ENCODE measurements at regions not wholly inside any gene's neighbourhood (a gene's known extent, or its start where the extent isn't known, plus 50 kb on each side); places are given as distances from the start of the nearest gene placed in this dataset.

DNA sequence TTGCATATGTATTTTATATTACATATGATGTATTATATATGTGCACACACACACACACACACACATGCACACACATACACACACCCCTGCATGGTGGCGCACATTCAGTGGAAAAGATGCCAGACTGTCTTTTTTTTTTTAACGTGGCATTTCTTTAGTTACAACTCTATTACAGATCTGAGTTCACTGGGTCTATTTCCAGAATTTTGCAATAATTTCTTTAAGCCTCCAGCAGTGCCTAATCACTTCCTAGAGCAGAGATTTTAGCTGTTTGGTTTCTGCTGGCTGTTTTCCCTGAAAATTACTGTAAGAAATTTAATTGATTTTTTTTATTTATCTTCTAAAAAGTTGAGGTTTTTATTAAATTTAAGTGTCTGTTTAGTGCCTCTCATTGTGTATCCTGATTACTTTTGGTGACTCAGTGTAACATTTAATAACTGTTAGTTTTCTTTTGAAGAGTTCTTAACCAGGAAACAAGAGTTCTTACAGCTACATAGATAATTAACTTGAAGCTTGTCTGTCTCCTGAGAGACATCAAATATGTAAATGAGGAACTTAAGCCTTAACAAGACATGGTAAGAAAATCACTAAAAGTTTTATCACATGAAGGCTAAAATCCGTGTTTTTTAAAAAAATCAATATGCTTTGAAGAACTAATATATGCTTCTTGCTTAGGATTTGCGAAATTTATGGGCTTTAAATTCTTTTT, 232.0 kb downstream of the MDFIC start:
- no peaks in the 10 kb centered on the region for H3K27me3 ChIP-seq (ENCODE audit: insufficient read depth, low read length)
- H3K9me3 ChIP-seq (ENCODE audit: insufficient read depth, low read depth, low read length), result no peaks in the 10 kb centered on the region
- no peaks in the 10 kb centered on the region for H3K4me1 ChIP-seq (ENCODE audit: insufficient read depth, low read length)
- H3K9ac ChIP-seq (ENCODE audit: low read depth, low read length), result no peak overlapping the region
- H3K36me3 ChIP-seq (ENCODE audit: insufficient read depth, low read depth, low read length), result no peaks in the 10 kb centered on the region
- no peak overlapping the region for H3K27ac ChIP-seq (ENCODE audit: low read length)
- no peak overlapping the region for H3K4me3 ChIP-seq (ENCODE audit: low read length)

- Histone ChIP-seq H3K36me3 (ENCODE audit: insufficient read depth, low read depth, low read length) (no peaks in the 10 kb centered on the region), H3K4me3 (ENCODE audit: low read length) (no peak overlapping the region)
These were observed 231.3 kb downstream of the MDFIC start for GRCh38 chr7:115153176-115153575.

GRCh38 chr7:115146148-115146547, 224.3 kb downstream of the MDFIC start:
- Histone ChIP-seq H3K4me1 (ENCODE audit: insufficient read depth, low read length) (no peaks in the 10 kb centered on the region), H3K36me3 (ENCODE audit: insufficient read depth, low read depth, low read length) (no peaks in the 10 kb centered on the region), H3K27me3 (ENCODE audit: insufficient read depth, low read length) (no peaks in the 10 kb centered on the region), H3K9ac (ENCODE audit: low read depth, low read length) (no peak overlapping the region), H3K4me3 (ENCODE audit: low read length) (no peak overlapping the region), H3K27ac (ENCODE audit: low read length) (no peak overlapping the region), H3K9me3 (ENCODE audit: insufficient read depth, low read depth, low read length) (no peaks in the 10 kb centered on the region)

More at GRCh38 chr7:115153176-115153575, 231.3 kb downstream of the MDFIC start:
- Histone ChIP-seq H3K9ac (ENCODE audit: low read depth, low read length) (no peak overlapping the region), H3K9me3 (ENCODE audit: insufficient read depth, low read depth, low read length) (no peaks in the 10 kb centered on the region), H3K27me3 (ENCODE audit: insufficient read depth, low read length) (no peaks in the 10 kb centered on the region), H3K27ac (ENCODE audit: low read length) (no peak overlapping the region), H3K4me1 (ENCODE audit: insufficient read depth, low read length) (no peaks in the 10 kb centered on the region)

GRCh38 chr7:115145512-115145911, 223.6 kb downstream of the MDFIC start:
- Histone ChIP-seq H3K36me3 (ENCODE audit: insufficient read depth, low read depth, low read length) (no peaks in the 10 kb centered on the region), H3K9ac (ENCODE audit: low read depth, low read length) (no peak overlapping the region), H3K27ac (ENCODE audit: low read length) (no peak overlapping the region), H3K4me1 (ENCODE audit: insufficient read depth, low read length) (no peaks in the 10 kb centered on the region), H3K4me3 (ENCODE audit: low read length) (no peak overlapping the region), H3K27me3 (ENCODE audit: insufficient read depth, low read length) (no peaks in the 10 kb centered on the region), H3K9me3 (ENCODE audit: insufficient read depth, low read depth, low read length) (no peaks in the 10 kb centered on the region)

GRCh38 chr7:115137816-115138215, 215.9 kb downstream of the MDFIC start:
- Histone ChIP-seq H3K4me1 (ENCODE audit: insufficient read depth, low read length) (peaks cover 7% of the 10 kb centered on the region; the same call in 1 of the 2 replicates), H3K4me3 (ENCODE audit: low read length) (no peak overlapping the region), H3K9ac (ENCODE audit: low read depth, low read length) (no peak overlapping the region), H3K27me3 (ENCODE audit: insufficient read depth, low read length) (no peaks in the 10 kb centered on the region), H3K27ac (ENCODE audit: low read length) (no peak overlapping the region), H3K36me3 (ENCODE audit: insufficient read depth, low read depth, low read length) (no peaks in the 10 kb centered on the region), H3K9me3 (ENCODE audit: insufficient read depth, low read depth, low read length) (no peaks in the 10 kb centered on the region)

- H3K27me3 ChIP-seq (ENCODE audit: insufficient read depth, low read length), result no peaks in the 10 kb centered on the region
- H3K4me1 ChIP-seq (ENCODE audit: insufficient read depth, low read length), result peaks cover 7% of the 10 kb centered on the region; the same call in 1 of the 2 replicates
- H3K4me3 ChIP-seq (ENCODE audit: low read length), result no peak overlapping the region
- H3K36me3 ChIP-seq (ENCODE audit: insufficient read depth, low read depth, low read length), result no peaks in the 10 kb centered on the region
- no peak overlapping the region for H3K27ac ChIP-seq (ENCODE audit: low read length)
- no peak overlapping the region for H3K9ac ChIP-seq (ENCODE audit: low read depth, low read length)
- H3K9me3 ChIP-seq (ENCODE audit: insufficient read depth, low read depth, low read length), result no peaks in the 10 kb centered on the region
These were observed 215.0 kb downstream of the MDFIC start for GRCh38 chr7:115136796-115137443.

- Histone ChIP-seq H3K9ac (ENCODE audit: low read depth, low read length) (no peak overlapping the region), H3K4me1 (ENCODE audit: insufficient read depth, low read length) (peaks cover 7% of the 10 kb centered on the region; the same call in 1 of the 2 replicates), H3K9me3 (ENCODE audit: insufficient read depth, low read depth, low read length) (no peaks in the 10 kb centered on the region), H3K36me3 (ENCODE audit: insufficient read depth, low read depth, low read length) (no peaks in the 10 kb centered on the region), H3K27ac (ENCODE audit: low read length) (no peak overlapping the region), H3K4me3 (ENCODE audit: low read length) (no peak overlapping the region), H3K27me3 (ENCODE audit: insufficient read depth, low read length) (no peaks in the 10 kb centered on the region)
These were observed 214.0 kb downstream of the MDFIC start for GRCh38 chr7:115135769-115136410.

- no peak overlapping the region for H3K27ac ChIP-seq (ENCODE audit: low read length)
These were observed 213.3 kb downstream of the MDFIC start for GRCh38 chr7:115135146-115135545.

DNA sequence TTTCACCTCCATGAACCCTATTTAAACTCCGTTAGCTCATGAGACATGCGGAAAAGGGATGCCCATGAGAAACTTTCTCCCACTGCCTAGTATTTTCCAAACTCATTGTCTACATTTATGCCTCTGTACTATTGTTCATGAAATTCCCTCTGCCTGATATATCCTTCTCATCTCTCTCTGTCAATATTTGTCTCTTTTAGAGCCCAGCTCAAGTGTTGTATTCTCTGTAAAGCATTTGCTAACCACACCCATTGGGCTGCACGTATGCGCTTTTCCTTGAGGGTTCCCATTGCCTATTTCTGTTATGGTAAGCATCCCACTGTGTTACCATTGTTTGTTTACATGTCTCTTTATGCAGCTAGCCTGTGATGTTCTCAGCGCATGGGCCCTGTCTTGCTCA, 211.4 kb downstream of the MDFIC start:
- H3K9ac ChIP-seq (ENCODE audit: low read depth, low read length), result no peak overlapping the region
- H3K9me3 ChIP-seq (ENCODE audit: insufficient read depth, low read depth, low read length), result no peaks in the 10 kb centered on the region
- no peak overlapping the region for H3K27ac ChIP-seq (ENCODE audit: low read length)
- no peaks in the 10 kb centered on the region for H3K27me3 ChIP-seq (ENCODE audit: insufficient read depth, low read length)
- H3K4me1 ChIP-seq (ENCODE audit: insufficient read depth, low read length), result peaks cover 7% of the 10 kb centered on the region; the same call in 1 of the 2 replicates
- H3K4me3 ChIP-seq (ENCODE audit: low read length), result no peak overlapping the region
- no peaks in the 10 kb centered on the region for H3K36me3 ChIP-seq (ENCODE audit: insufficient read depth, low read depth, low read length)

More at GRCh38 chr7:115135146-115135545, 213.3 kb downstream of the MDFIC start:
- H3K27me3 ChIP-seq (ENCODE audit: insufficient read depth, low read length), result no peaks in the 10 kb centered on the region
- H3K36me3 ChIP-seq (ENCODE audit: insufficient read depth, low read depth, low read length), result no peaks in the 10 kb centered on the region
- no peak overlapping the region for H3K4me3 ChIP-seq (ENCODE audit: low read length)
- H3K4me1 ChIP-seq (ENCODE audit: insufficient read depth, low read length), result peaks cover 7% of the 10 kb centered on the region; the same call in 1 of the 2 replicates
- H3K9me3 ChIP-seq (ENCODE audit: insufficient read depth, low read depth, low read length), result no peaks in the 10 kb centered on the region
- no peak overlapping the region for H3K9ac ChIP-seq (ENCODE audit: low read depth, low read length)

- H3K36me3 ChIP-seq (ENCODE audit: insufficient read depth, low read depth, low read length), result no peaks in the 10 kb centered on the region
These were observed 210.2 kb downstream of the MDFIC start for GRCh38 chr7:115132096-115132495.

DNA sequence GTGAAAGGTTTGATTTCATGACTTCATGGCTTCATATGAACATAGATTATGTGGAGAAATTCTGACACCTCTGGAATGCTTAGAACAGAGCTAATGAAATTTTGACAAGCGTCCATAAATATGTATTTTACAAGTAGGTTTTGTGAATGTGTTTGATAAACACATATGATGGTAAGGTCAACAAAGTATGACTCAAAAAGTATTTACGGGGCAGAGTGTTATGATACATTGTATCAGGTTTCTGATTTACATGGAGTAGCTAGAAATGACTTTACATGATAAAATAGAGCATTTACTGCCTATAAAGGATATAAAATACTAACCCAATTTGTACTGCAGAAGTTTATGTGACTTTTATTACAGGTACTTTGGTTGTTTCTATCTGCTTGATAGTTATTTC, 206.3 kb downstream of the MDFIC start:
- Histone ChIP-seq H3K9ac (ENCODE audit: low read depth, low read length) (no peak overlapping the region), H3K4me3 (ENCODE audit: low read length) (no peak overlapping the region)

More at GRCh38 chr7:115132096-115132495, 210.2 kb downstream of the MDFIC start:
- Histone ChIP-seq H3K9me3 (ENCODE audit: insufficient read depth, low read depth, low read length) (no peaks in the 10 kb centered on the region), H3K27ac (ENCODE audit: low read length) (no peak overlapping the region), H3K9ac (ENCODE audit: low read depth, low read length) (no peak overlapping the region), H3K27me3 (ENCODE audit: insufficient read depth, low read length) (no peaks in the 10 kb centered on the region), H3K4me3 (ENCODE audit: low read length) (no peak overlapping the region), H3K4me1 (ENCODE audit: insufficient read depth, low read length) (peaks cover 7% of the 10 kb centered on the region; the same call in 1 of the 2 replicates)

More for the DNA sequence above, 206.3 kb downstream of the MDFIC start:
- no peaks in the 10 kb centered on the region for H3K27me3 ChIP-seq (ENCODE audit: insufficient read depth, low read length)
- H3K36me3 ChIP-seq (ENCODE audit: insufficient read depth, low read depth, low read length), result no peaks in the 10 kb centered on the region
- peaks cover 5% of the 10 kb centered on the region; the same call in 1 of the 2 replicates for H3K4me1 ChIP-seq (ENCODE audit: insufficient read depth, low read length)
- H3K9me3 ChIP-seq (ENCODE audit: insufficient read depth, low read depth, low read length), result no peaks in the 10 kb centered on the region
- H3K27ac ChIP-seq (ENCODE audit: low read length), result no peak overlapping the region
